Fibroblast of pulmonary artery (primary cell): ENCODE measurements at regions not wholly inside any gene's neighbourhood (a gene's known extent, or its start where the extent isn't known, plus 50 kb on each side); places are given as distances from the start of the nearest gene placed in this dataset.
"Not testable (repeated sequence)": the region's sequence is repeated elsewhere in the genome, so short reads cannot be mapped to it uniquely, and the experiment has no call there.

Experiments
- DNase-seq: peaks from one replicate; pipeline ENCODE4 v3.0.0-alpha.2; 2010; ENCODE audit warnings: low read depth
- H3K4me3 ChIP-seq: replicated peaks from 2 replicates; pipeline ENCODE4 v1.5.1; 2011; ENCODE audit warnings: low read depth, mild to moderate bottlenecking, control low read depth, low read length, moderate library complexity
- CTCF ChIP-seq: IDR thresholded peaks from 2 replicates; pipeline ENCODE4 v1.5.1; 2011; ENCODE audit warnings: mild to moderate bottlenecking, control low read depth, low read length, inconsistent platforms; ENCODE audit errors: missing control alignments

GRCh38 chr1:182331387-182331786, 60.2 kb downstream of the GLUL start:
- no peak for DNase-seq
- no peak for TF ChIP-seq CTCF
- H3K4me3 ChIP-seq, result no peak overlapping the region

GRCh38 chr1:182330303-182330702, 61.3 kb downstream of the GLUL start:
- no peak for TF ChIP-seq CTCF
- DNase-seq, result no peak

GRCh38 chr1:182329471-182329870, 62.1 kb downstream of the GLUL start:
- no peak for TF ChIP-seq CTCF
- no peak overlapping the region for H3K4me3 ChIP-seq
- no peak for DNase-seq

More at GRCh38 chr1:182330303-182330702, 61.3 kb downstream of the GLUL start:
- H3K4me3 ChIP-seq, result no peak overlapping the region

GRCh38 chr1:182328591-182328990, 63.0 kb downstream of the GLUL start:
- no peak for DNase-seq
- no peak for TF ChIP-seq CTCF
- no peak overlapping the region for H3K4me3 ChIP-seq

GRCh38 chr1:182325339-182325738, 66.3 kb downstream of the GLUL start:
- DNase-seq, result no peak
- no peak overlapping the region for H3K4me3 ChIP-seq
- TF ChIP-seq CTCF, result no peak

GRCh38 chr1:182321532-182321931, 70.1 kb downstream of the GLUL start:
- H3K4me3 ChIP-seq, DNase-seq: not testable (repeated sequence)

- no peak overlapping the region for H3K4me3 ChIP-seq
- DNase-seq, result no peak
- no peak for TF ChIP-seq CTCF
Observed at GRCh38 chr1:182317611-182318161, 73.9 kb downstream of the GLUL start.

GRCh38 chr1:182316454-182316853, 75.1 kb downstream of the GLUL start:
- not testable (repeated sequence) for H3K4me3 ChIP-seq, DNase-seq
